Activated T-helper 2 cell treated with anti-CD3 and anti-CD28 coated beads, Interferon-gamma antibody, Interleukin-2, Interleukin-4, amounts not matched to agents 10 μg/mL and 5 μg/mL and 100 μg/mL, durations not matched to agents 14 hours and 24 hours and 36 hours (primary cell): ENCODE measurements at regions not wholly inside any gene's neighbourhood (a gene's known extent, or its start where the extent isn't known, plus 50 kb on each side); places are given as distances from the start of the nearest gene placed in this dataset.

Experiments used
- DNase-seq: peaks from one replicate; pipeline ENCODE4 v3.0.0; 2021; ENCODE audit warnings: low spot score
- H3K27ac Mint-ChIP-seq: one replicate; pipeline ENCODE4 v1.8.0; 2021; ENCODE audit warnings: mixed read lengths
- H3K27me3 Mint-ChIP-seq: one replicate; pipeline ENCODE4 v1.8.0; 2021; ENCODE audit warnings: low read depth, mixed read lengths
- H3K36me3 Mint-ChIP-seq: one replicate; pipeline ENCODE4 v1.8.0; 2021; ENCODE audit warnings: low read depth, mixed read lengths
- H3K4me1 Mint-ChIP-seq: one replicate; pipeline ENCODE4 v1.8.0; 2021; ENCODE audit warnings: low read depth, mixed read lengths
- H3K4me3 Mint-ChIP-seq: one replicate; pipeline ENCODE4 v1.8.0; 2021; ENCODE audit warnings: low read depth, mild to moderate bottlenecking, moderate library complexity, mixed read lengths
- H3K9me3 Mint-ChIP-seq: one replicate; pipeline ENCODE4 v1.8.0; 2021; ENCODE audit warnings: mixed read lengths
- intact Hi-C: fragments of 100-400 bp; cut with micrococcal nuclease; formaldehyde crosslinking; loops from one replicate; pipeline ENCODE4 v1.15.1; 2023

DNA sequence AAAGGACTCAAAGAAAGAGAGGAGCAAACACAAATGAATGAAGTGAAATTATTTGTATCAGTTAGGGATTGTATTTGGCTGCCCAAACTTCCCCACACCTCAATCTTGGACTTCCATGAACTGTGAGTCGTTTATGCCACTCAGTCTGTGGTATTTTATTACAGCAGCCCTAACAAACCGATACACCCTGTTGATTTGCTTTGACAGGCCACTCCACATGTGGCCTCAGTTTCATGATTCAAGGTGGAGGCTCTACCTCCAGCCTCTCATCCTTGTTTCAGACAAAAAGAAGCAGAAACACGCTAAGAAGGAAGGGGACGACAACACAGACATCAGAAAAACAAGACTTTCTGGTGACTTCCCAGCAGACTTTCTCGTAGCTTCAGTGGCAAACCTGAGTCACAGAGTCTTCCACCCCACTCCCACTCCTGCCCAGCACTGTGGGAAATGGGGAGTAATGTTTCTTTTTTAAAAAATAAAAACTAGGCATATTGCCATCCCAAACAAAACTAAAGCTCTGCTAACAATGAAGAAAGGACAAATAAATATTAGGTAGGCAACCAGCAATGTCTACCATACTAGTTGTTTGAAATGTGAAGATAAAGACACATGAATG, 52.2 kb upstream of the ABCA1 start:
- no peaks in the 10 kb centered on the region for H3K36me3 Mint-ChIP-seq
- H3K27me3 Mint-ChIP-seq, result peaks cover 46% of the 10 kb centered on the region
- no peaks in the 10 kb centered on the region for H3K9me3 Mint-ChIP-seq
- H3K4me3 Mint-ChIP-seq, result no peak overlapping the region
- peaks cover 9% of the 10 kb centered on the region for H3K4me1 Mint-ChIP-seq
- intact Hi-C loops, result no loop called here
- no peak for DNase-seq
- H3K27ac Mint-ChIP-seq, result no peak overlapping the region

DNA sequence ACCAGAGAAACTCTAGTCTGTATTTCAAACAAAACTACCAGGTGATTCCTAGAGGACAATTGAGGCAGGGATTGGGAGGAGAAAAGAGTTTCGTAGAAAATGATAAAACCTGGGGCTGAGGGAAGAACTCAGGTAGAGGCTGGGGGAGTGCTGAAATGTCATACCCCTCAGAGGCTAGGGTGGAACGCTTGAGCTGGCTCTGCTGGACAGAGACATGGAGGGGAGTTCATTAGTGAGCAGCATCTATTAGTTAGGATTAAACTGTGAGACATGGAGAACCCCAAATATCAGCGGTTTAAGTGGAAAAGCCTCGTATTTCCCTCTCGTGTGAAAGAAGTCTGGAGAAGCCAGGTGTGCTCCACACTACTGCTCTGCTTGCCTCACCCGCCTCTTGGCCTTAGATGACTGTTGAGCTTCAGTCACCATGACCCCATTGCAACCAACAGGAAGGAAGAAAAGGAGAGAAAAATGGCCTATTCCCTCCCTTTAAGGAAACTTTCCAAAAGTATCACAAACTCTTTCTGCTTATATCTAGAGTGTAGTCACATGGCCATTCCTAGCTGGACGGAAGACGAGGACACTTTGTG, 53.7 kb upstream of the ABCA1 start:
- peaks cover 57% of the 10 kb centered on the region for H3K27me3 Mint-ChIP-seq
- H3K4me3 Mint-ChIP-seq, result no peak overlapping the region
- no peak for DNase-seq
- no peak overlapping the region for H3K27ac Mint-ChIP-seq
- no peaks in the 10 kb centered on the region for H3K36me3 Mint-ChIP-seq
- intact Hi-C loops, result no loop called here
- H3K4me1 Mint-ChIP-seq, result peaks cover 9% of the 10 kb centered on the region
- no peaks in the 10 kb centered on the region for H3K9me3 Mint-ChIP-seq

DNA sequence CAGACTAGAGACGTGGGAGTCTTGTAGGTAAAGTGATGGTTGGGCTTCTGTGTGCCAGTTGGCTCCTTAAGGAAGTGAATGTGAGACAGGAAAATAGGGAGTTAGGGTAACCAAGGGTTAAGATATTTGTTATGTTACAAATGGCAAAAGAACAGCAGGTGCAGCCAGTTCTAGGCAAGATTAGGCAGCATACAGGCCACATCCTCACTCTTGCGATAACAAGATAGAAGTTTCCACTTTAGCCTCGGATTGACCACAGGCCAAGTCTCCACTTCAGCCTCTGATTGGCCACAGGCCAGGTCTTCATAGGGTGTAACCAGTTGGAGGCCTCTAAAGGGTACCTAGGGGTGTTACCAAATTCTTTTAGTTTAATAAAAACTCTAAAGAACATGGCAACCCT, 54.6 kb upstream of the ABCA1 start:
- intact Hi-C loops, result no loop called here

DNA sequence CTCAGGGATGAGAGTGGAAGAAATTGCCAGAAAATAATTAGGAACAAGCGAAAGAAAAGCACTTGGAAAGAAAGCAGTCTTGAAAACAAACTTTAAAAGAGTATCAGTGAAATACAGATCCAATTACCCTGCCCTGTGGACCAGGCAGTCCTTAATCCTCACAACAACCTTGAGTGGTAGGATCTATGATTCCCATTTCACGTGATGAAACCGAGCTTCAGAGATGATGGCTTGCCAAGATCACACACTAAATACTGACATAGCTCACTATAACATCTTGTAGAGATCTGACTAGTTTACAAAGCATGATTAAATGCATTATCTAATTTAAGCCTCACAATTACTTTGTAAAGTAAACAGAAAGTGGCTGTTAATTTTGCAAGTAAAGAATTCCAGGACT, 55.5 kb upstream of the ABCA1 start:
- H3K4me1 Mint-ChIP-seq, result peaks cover 9% of the 10 kb centered on the region
- no peaks in the 10 kb centered on the region for H3K36me3 Mint-ChIP-seq
- DNase-seq, result no peak
- H3K27ac Mint-ChIP-seq, result no peak overlapping the region
- H3K9me3 Mint-ChIP-seq, result no peaks in the 10 kb centered on the region
- intact Hi-C loops, result no loop called here
- no peak overlapping the region for H3K4me3 Mint-ChIP-seq
- peaks cover 63% of the 10 kb centered on the region for H3K27me3 Mint-ChIP-seq

More for the DNA sequence above, 54.6 kb upstream of the ABCA1 start:
- no peak overlapping the region for H3K4me3 Mint-ChIP-seq
- DNase-seq, result no peak
- H3K27ac Mint-ChIP-seq, result no peak overlapping the region
- H3K36me3 Mint-ChIP-seq, result no peaks in the 10 kb centered on the region
- peaks cover 9% of the 10 kb centered on the region for H3K4me1 Mint-ChIP-seq
- no peaks in the 10 kb centered on the region for H3K9me3 Mint-ChIP-seq
- H3K27me3 Mint-ChIP-seq, result peaks cover 61% of the 10 kb centered on the region

DNA sequence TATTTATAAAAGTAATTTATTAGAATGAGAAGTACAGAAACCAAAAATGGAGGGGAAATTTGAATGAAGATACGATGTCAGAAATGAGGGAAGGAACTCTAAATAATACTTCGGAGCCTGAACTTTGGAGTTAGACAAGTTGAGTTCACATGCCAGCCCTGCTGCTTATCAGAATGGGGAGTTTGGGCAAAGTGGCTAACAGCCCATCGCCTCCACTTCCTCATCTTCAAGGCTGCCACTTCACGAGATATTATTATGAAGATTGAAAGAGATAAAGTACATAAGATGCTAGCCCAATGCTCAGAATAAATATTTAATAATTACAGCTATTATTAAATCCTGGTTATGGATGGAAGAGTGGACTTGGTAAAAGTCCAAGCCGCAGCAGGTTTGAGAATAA, 56.2 kb upstream of the ABCA1 start:
- no peak for DNase-seq
- Mint-ChIP-seq H3K4me3 (no peak overlapping the region), H3K4me1 (peaks cover 9% of the 10 kb centered on the region), H3K36me3 (no peaks in the 10 kb centered on the region), H3K9me3 (no peaks in the 10 kb centered on the region), H3K27ac (no peak overlapping the region), H3K27me3 (peaks cover 68% of the 10 kb centered on the region)
- intact Hi-C loops, result no loop called here

DNA sequence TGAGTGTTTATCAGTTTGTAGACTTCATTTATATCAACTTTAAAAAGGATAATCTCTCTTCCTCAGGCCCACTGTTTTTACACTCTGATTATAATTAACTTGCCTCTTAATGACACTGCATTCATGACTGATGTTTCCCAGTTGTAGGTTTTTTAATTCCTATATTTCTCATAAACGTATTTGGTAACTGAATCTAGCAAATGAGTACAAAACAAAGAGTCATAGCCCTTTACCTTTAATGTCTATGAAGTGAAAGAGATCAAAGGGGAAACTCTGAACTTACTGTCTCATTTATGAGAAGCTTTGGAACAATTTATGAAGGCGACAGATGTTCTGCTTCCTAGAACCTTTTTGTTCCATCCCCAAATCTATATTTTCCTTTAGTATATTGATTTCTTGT, 56.6 kb upstream of the ABCA1 start:
- Mint-ChIP-seq H3K4me1 (peaks cover 9% of the 10 kb centered on the region), H3K4me3 (no peak overlapping the region), H3K27me3 (peaks cover 72% of the 10 kb centered on the region), H3K36me3 (no peaks in the 10 kb centered on the region), H3K9me3 (no peaks in the 10 kb centered on the region), H3K27ac (no peak overlapping the region)
- no peak for DNase-seq
- intact Hi-C loops, result no loop called here

DNA sequence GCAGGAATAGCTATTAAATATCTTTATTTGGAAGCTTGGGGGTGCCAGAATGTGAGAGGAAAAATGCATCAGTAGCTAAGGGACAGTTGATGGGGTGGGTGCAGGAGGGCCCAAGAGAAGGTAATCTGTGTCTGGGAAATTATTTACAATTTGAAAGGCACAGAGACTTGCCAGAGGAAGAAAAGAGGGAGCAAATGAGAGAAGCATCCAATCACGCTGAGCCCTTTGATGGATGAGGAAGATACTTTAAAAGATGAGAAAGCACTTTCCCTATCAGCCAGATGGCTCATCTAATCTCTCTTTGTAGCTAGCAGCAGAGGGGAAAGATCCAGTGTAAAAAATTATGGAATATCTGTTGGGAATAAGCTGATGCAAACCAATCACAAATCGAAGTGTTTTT, 57.0 kb upstream of the ABCA1 start:
- Mint-ChIP-seq H3K9me3 (no peaks in the 10 kb centered on the region), H3K4me3 (no peak overlapping the region), H3K36me3 (no peaks in the 10 kb centered on the region), H3K27ac (no peak overlapping the region), H3K4me1 (peaks cover 5% of the 10 kb centered on the region), H3K27me3 (peaks cover 69% of the 10 kb centered on the region)
- intact Hi-C loops, result no loop called here
- no peak for DNase-seq

DNA sequence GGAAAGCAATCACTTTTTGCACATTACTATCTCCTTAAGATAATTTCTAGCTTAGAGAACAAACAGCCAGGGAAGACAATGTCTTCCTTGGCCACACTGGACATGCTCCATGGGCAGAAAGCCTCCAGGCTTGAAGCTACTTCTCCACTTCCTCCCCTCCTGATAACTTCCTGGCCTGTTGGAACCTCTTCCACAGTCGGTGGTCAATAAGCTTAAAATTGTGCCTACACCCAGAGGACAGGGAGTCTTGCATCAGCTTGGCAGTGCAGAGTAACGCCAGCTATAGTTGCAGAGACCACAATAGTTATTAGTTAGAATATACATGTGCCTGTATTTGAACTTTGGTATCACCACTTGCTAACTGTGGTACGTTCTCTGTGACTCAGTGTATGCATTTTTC, 58.1 kb upstream of the ABCA1 start:
- DNase-seq, result no peak
- Mint-ChIP-seq H3K36me3 (no peaks in the 10 kb centered on the region), H3K27me3 (peaks cover 68% of the 10 kb centered on the region), H3K9me3 (no peaks in the 10 kb centered on the region), H3K27ac (no peak overlapping the region), H3K4me3 (no peak overlapping the region), H3K4me1 (peaks cover 8% of the 10 kb centered on the region)
- intact Hi-C loops, result no loop called here

DNA sequence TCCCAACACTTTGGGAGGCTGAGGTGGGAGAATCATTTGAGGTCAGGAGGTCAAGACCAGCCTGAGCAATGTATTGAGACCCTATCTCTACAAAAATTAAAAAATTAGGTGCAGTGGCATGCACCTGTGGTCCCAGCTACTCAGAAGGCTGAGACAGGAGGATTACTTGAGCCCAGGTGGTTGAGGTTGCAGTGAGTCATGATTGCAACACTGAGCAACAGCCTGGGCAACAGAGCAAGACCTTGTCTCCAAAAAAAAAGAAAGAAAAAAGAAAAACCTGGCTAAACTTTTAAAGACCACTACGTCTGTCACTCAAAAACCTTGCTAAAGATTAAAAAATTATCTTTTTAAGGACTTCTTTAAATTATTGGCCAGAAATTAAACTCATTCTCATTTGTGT, 59.8 kb upstream of the ABCA1 start:
- Mint-ChIP-seq H3K36me3 (no peaks in the 10 kb centered on the region), H3K4me1 (peaks cover 17% of the 10 kb centered on the region), H3K27me3 (peaks cover 67% of the 10 kb centered on the region), H3K27ac (no peak overlapping the region), H3K4me3 (no peak overlapping the region), H3K9me3 (no peaks in the 10 kb centered on the region)
- DNase-seq, result no peak
- intact Hi-C loops, result no loop called here

DNA sequence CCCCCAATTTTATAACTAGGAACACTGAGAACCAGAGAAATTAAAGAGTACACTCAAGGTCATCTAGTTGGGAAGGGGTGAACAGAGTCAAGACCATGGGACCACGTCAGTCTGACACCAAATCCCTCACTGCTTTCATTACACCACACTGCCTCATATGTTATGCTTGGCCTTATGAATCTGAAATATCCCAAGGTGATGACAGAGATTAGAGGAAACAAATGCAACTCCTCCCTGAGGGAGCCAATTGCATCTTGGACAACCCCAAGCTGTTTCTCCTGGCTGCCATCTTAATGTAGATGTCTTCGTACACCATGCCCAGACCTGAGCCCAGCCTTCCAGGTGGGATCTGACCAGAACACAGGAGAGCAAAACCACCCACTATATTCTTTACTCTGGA, 60.6 kb upstream of the ABCA1 start:
- no peak overlapping the region for H3K4me3 Mint-ChIP-seq
- H3K9me3 Mint-ChIP-seq, result no peaks in the 10 kb centered on the region
- intact Hi-C loops, result no loop called here
- no peaks in the 10 kb centered on the region for H3K36me3 Mint-ChIP-seq
- H3K27ac Mint-ChIP-seq, result no peak overlapping the region
- no peak for DNase-seq
- peaks cover 20% of the 10 kb centered on the region for H3K4me1 Mint-ChIP-seq
- H3K27me3 Mint-ChIP-seq, result peaks cover 71% of the 10 kb centered on the region

DNA sequence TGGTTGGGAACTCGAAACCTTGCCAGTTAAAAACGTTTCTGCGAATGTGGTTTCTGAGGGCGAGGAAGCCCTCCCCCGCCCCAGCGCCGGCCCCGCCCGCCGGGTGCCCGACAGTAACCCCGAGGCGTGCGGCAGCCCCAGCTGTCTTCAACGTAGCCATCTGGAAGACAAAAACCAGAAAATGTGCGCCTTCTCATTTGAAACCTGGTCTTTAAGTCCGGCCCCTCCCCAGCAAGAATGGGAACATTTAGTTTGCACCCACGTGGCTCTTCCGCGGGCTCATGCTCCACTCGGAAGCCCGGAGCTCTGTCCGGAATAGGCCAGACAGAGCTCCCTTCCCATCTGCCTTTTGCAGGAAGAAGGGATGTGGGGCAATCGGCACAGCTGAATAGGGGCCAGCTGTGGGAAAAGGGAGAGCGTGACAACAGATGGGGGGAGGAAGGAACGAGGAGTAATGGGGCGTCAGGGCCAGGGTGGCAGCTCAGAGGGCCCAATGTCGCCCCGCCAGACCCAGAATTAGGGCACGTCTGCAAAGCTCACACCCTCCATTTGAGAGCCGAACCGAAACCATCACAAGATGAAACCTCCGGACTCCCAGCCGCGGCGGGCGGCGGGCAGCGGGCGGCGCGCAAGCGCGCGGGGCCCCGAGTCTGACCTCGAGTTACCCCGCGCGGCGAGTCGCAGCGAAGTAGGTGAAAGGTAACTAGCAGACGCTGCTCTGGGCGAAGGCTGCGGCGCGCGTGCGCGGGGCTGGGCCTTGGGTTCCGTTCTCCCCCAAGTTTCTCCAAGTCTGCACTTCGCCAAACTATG, 63.4 kb upstream of the ABCA1 start:
- intact Hi-C loops, result loop anchor here (1.0 to 10.0 kb wide), 7 partner anchors 23 to 414 kb away; partner anchors contain the start of genes ABCA1, NIPSNAP3B and SLC44A1
- H3K4me3 Mint-ChIP-seq, result peak overlapping the region; percentile 75

DNA sequence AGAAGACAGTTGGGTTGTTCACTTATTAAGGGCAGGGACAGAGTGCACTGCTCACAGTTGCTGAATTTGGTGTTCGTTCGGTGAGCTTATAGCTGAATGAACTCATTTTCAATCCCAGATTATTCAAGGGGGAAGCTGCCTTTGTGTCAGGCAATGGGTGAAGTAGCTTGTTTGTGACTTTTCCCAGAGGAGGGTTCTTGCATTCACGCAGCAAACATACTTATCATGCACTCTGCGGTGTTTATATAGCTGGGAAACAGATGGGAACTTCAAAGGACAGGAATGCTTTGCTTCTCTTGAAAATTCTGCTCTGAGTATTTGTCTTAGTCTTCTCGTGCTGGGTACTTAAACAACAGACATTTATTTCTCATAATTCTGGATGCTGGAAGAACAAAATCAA, 64.7 kb upstream of the ABCA1 start:
- intact Hi-C loops, result loop anchor here (10.0 kb wide), 3 partner anchors 68 to 252 kb away; partner anchors contain the start of genes ABCA1, NIPSNAP3B and SLC44A1
- peaks cover 19% of the 10 kb centered on the region for H3K4me1 Mint-ChIP-seq
- no peaks in the 10 kb centered on the region for H3K36me3 Mint-ChIP-seq
- H3K9me3 Mint-ChIP-seq, result no peaks in the 10 kb centered on the region
- H3K4me3 Mint-ChIP-seq, result no peak overlapping the region
- H3K27ac Mint-ChIP-seq, result no peak overlapping the region
- no peak for DNase-seq
- H3K27me3 Mint-ChIP-seq, result peaks cover 60% of the 10 kb centered on the region

More for the DNA sequence above, 63.4 kb upstream of the ABCA1 start:
- Mint-ChIP-seq H3K4me1 (peaks cover 19% of the 10 kb centered on the region), H3K36me3 (no peaks in the 10 kb centered on the region), H3K27me3 (peaks cover 70% of the 10 kb centered on the region), H3K27ac (peak overlapping the region; percentile 52), H3K9me3 (no peaks in the 10 kb centered on the region)
- DNase-seq, result peak; percentile 74
